ENCODE measurements at regions not wholly inside any gene's neighbourhood (a gene's known extent, or its start where the extent isn't known, plus 50 kb on each side); places are given as distances from the start of the nearest gene placed in this dataset.

DNA sequence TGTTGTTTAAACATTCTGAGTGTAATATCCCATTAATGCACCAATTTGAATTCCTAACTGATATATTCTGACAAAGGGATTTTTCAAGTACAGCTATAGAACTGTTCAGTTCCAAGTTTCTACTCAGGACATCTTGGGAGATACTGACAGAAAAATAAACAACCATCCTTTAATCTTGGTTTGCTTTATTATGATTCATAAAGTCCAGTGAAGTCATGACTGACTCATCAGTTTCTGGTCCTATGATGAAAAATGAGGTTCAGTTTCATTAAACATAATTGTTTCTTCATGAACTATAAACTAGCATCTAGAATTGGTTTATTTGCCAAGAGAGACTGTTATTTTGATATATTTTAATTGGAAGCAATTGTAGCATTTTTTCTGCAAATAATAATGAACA lies 896.2 kb downstream of the CCDC85A start:
- Histone ChIP-seq H3K4me3 (no peak overlapping the region), H3K4me1 (replicated peaks in 1 of 2) (no peaks in the 10 kb centered on the region)
- intact Hi-C loops (cut with DNase I) = no loop called here

DNA sequence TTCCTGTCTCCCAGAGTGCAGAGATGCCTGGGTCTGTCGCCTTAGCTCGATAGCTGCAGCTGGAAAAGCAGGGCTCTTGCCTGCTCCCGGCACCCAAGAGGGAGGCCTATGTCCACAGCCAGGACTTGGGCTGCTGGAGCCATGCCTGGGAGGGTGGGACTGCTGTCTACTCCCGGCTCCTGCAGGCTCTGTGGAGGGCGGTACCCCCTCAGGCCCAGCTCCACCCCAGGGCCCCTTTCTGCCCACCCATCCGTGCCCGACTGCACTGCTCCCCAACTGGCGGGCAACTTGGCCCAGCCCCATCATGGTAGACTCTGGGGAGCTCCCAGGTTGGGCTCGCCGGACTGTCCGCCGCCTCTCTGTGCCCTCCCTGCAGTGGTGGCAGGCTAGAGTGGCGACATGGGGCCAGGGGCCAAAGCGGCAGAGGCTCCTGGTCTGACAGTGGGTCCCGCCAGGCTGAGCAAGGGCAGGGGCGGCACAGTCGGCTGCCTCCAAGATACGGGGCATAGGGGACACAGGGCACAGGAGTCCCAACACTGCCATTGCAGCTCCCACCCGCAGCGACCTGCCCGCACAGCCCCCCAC lies 901.0 kb downstream of the CCDC85A start:
- WGBS, 4 donors = 93 to 96% (median 94%) methylated on average over 7 to 21 of the region's 21 CpGs
- H3K27me3 ChIP-seq = no peaks in the 10 kb centered on the region
- H3K4me3 ChIP-seq = no peak overlapping the region
- no peaks in the 10 kb centered on the region for H3K9me3 ChIP-seq (replicated peaks in 1 of 3)
- H3K4me1 ChIP-seq (replicated peaks in 1 of 2) = no peaks in the 10 kb centered on the region
- H3K36me3 ChIP-seq (replicated peaks in 1 of 2) = no peaks in the 10 kb centered on the region
- H3K27ac ChIP-seq = no peak overlapping the region
- intact Hi-C loops (cut with DNase I) = no loop called here
- no peak for DNase-seq
- TF ChIP-seq, protein P1, sequence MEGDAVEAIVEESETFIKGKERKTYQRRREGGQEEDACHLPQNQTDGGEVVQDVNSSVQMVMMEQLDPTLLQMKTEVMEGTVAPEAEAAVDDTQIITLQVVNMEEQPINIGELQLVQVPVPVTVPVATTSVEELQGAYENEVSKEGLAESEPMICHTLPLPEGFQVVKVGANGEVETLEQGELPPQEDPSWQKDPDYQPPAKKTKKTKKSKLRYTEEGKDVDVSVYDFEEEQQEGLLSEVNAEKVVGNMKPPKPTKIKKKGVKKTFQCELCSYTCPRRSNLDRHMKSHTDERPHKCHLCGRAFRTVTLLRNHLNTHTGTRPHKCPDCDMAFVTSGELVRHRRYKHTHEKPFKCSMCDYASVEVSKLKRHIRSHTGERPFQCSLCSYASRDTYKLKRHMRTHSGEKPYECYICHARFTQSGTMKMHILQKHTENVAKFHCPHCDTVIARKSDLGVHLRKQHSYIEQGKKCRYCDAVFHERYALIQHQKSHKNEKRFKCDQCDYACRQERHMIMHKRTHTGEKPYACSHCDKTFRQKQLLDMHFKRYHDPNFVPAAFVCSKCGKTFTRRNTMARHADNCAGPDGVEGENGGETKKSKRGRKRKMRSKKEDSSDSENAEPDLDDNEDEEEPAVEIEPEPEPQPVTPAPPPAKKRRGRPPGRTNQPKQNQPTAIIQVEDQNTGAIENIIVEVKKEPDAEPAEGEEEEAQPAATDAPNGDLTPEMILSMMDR (IDR thresholded peaks at IDR 0.05) = no peak
- no peak for TF ChIP-seq POLR2A (IDR thresholded peaks at IDR 0.05)

More for the DNA sequence above, 896.2 kb downstream of the CCDC85A start:
- Histone ChIP-seq H3K27ac (no peak overlapping the region), H3K27me3 (no peaks in the 10 kb centered on the region), H3K36me3 (replicated peaks in 1 of 2) (no peaks in the 10 kb centered on the region), H3K9me3 (replicated peaks in 1 of 3) (no peaks in the 10 kb centered on the region)
- DNase-seq = no peak
- TF ChIP-seq, protein P1 (IDR thresholded peaks at IDR 0.05) = no peak
- no peak for TF ChIP-seq POLR2A (IDR thresholded peaks at IDR 0.05)

DNA sequence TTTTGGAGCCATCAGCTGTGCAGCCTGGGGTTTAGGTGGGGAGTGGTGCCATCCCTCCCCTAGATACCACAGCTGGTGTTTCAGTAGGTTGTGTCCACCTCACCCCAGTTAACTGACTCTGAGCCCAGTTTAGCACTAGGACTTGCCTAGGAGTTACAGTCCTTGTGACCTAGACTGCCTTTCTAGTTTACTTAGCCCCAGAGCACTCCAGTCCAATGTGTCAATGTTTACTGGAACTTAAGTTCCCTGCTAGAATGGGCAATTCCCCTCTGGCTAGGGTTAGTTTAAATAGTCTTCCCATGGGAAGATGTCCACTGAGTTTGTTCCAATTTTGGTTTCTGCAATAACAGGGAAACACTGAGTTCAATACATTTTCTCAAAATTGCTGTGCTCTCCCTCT lies 909.2 kb downstream of the CCDC85A start:
- TF ChIP-seq, protein P1 (IDR thresholded peaks at IDR 0.05) = no peak
- TF ChIP-seq POLR2A (IDR thresholded peaks at IDR 0.05) = no peak
- intact Hi-C loops (cut with DNase I) = no loop called here
- no peak for DNase-seq
- no peak overlapping the region for H3K4me3 ChIP-seq
- peaks cover 0 to 8% (median 0%) of the 10 kb centered on the region in 3 donors for H3K9me3 ChIP-seq (replicated peaks in 1 of 3)
- no peaks in the 10 kb centered on the region for H3K36me3 ChIP-seq (replicated peaks in 1 of 2)
- H3K27me3 ChIP-seq = no peaks in the 10 kb centered on the region
- no peak overlapping the region for H3K27ac ChIP-seq
- no peaks in the 10 kb centered on the region for H3K4me1 ChIP-seq (replicated peaks in 1 of 2)

DNA sequence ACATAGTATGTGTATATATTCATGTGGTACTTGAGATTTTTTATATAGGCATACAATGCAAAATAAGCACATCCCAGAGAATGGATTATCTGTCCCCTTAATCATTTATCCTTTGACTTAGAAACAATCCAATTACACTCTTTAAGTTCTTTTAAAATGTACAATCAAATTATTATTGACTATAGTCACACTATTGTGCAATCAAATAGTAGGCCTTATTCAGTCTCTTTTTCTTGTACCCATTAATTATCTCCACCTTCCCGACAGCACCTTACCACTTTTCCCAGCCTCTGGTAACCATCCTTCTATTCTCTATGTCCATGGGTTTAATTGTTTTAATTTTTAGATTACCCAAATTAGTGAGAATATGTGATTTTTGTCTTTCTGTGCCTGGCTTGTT lies 914.1 kb downstream of the CCDC85A start:
- Histone ChIP-seq H3K27me3 (no peaks in the 10 kb centered on the region), H3K4me3 (no peak overlapping the region), H3K4me1 (replicated peaks in 1 of 2) (no peaks in the 10 kb centered on the region), H3K36me3 (replicated peaks in 1 of 2) (no peaks in the 10 kb centered on the region), H3K27ac (no peak overlapping the region), H3K9me3 (replicated peaks in 1 of 3) (peaks cover 0 to 8% (median 0%) of the 10 kb centered on the region in 3 donors)
- TF ChIP-seq POLR2A (IDR thresholded peaks at IDR 0.05) = no peak
- DNase-seq = no peak
- WGBS, 4 donors = 82 to 93% (median 87%) methylated on average over 1 of the region's 1 CpG
- intact Hi-C loops (cut with DNase I) = no loop called here

DNA sequence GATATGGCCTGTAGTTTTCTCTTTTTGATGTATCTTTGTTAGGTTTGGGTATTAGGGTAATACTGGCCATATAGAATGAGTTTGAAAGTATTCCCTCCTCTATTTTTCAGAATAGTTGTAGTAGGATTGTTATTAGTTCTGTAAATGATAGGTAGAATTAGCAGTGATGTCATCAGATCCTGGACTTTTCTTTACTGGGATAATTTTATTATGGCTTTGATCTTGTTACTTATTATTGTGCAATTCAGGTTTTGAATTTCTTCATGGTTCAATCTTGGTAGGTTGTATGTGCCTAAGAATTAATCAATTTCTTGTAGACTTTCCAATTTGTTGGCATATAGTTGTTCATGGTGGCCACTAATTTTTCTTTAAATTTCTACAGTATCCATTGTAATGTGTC lies 916.6 kb downstream of the CCDC85A start:
- H3K27ac ChIP-seq = no peak overlapping the region
- no peak overlapping the region for H3K4me3 ChIP-seq
- H3K9me3 ChIP-seq (replicated peaks in 1 of 3) = no peaks in the 10 kb centered on the region
- intact Hi-C loops (cut with DNase I) = no loop called here
- TF ChIP-seq POLR2A (IDR thresholded peaks at IDR 0.05) = no peak
- TF ChIP-seq, protein P1 (IDR thresholded peaks at IDR 0.05) = no peak
- no peaks in the 10 kb centered on the region for H3K27me3 ChIP-seq
- H3K4me1 ChIP-seq (replicated peaks in 1 of 2) = no peaks in the 10 kb centered on the region
- DNase-seq = no peak
- no peaks in the 10 kb centered on the region for H3K36me3 ChIP-seq (replicated peaks in 1 of 2)
